ENCODE measurements at regions not wholly inside any gene's neighbourhood (a gene's known extent, or its start where the extent isn't known, plus 50 kb on each side); places are given as distances from the start of the nearest gene placed in this dataset.

GRCh38 chr2:121046335-121046734, 238.7 kb downstream of the TFCP2L1 start:
- FAIRE-seq: no peak
- DNase-seq (ENCODE audit: low spot score): no peak
- Histone ChIP-seq H3K4me3 (replicated peaks in 1 of 3; ENCODE audit: insufficient read depth in 1 of 3, low read depth in 2 of 3, low read length in 3 of 3) (no peak overlapping the region), H3K27me3 (ENCODE audit: control insufficient read depth in 1 of 2, insufficient read depth in 2 of 2, low read length in 2 of 2) (peaks cover 10 to 70% of the 10 kb centered on the region in 2 experiments), H3K4me2 (ENCODE audit: low read depth, low read length) (no peak overlapping the region), H3K36me3 (replicated peaks in 1 of 2; ENCODE audit: control insufficient read depth in 1 of 2, insufficient read depth in 2 of 2, low read length in 2 of 2) (no peaks in the 10 kb centered on the region), H2AFZ (ENCODE audit: low read length) (no peak overlapping the region), H3K4me1 (ENCODE audit: insufficient read depth, low read length) (no peaks in the 10 kb centered on the region), H4K20me1 (ENCODE audit: insufficient read depth, low read length) (no peaks in the 10 kb centered on the region; the same call in 1 of the 2 replicates), H3K27ac (ENCODE audit: extremely low read length, insufficient read depth, low read length) (no peak overlapping the region), H3K9ac (ENCODE audit: insufficient read depth, low read depth, low read length) (no peak overlapping the region), H3K9me3 (ENCODE audit: low read length) (no peaks in the 10 kb centered on the region), H3K79me2 (ENCODE audit: insufficient read depth, low read length) (no peaks in the 10 kb centered on the region)
- no peak for ATAC-seq
- POLR2A ChIA-PET: no interaction called here
- 14% methylated on average over 4 of the region's 4 CpGs for WGBS (ENCODE audit: low lambda C conversion rate)
- in situ Hi-C loops (cut with HindIII; ENCODE audit: extremely low pct_ligation_motif_present, low pct_unique_long_range_greater_than_20kb): no loop called here
- no peak for TF ChIP-seq CENPX (CRISPR knock-in tag; IDR thresholded peaks at IDR 0.05)
- no peak for TF ChIP-seq ZC3H4 (CRISPR knock-in tag; IDR thresholded peaks at IDR 0.05; ENCODE audit: borderline replicate concordance)
- TF ChIP-seq ZBED4 (CRISPR knock-in tag; IDR thresholded peaks at IDR 0.05; ENCODE audit: borderline replicate concordance): no peak
- CTCF ChIA-PET (ENCODE audit: low intra/inter-chr PET ratio, low total read pairs): no interaction called here
- no TSS peak for BruUV-seq (replicated peaks)
- intact Hi-C loops (cut with micrococcal nuclease; ENCODE audit: unreplicated experiment): no loop called here

GRCh38 chr2:121047383-121047782, 237.6 kb downstream of the TFCP2L1 start:
- H4K20me1 ChIP-seq (ENCODE audit: insufficient read depth, low read length): no peaks in the 10 kb centered on the region; the same call in 1 of the 2 replicates
- ATAC-seq (no peak), FAIRE-seq (no peak), DNase-seq (ENCODE audit: low spot score) (no peak)
- no peaks in the 10 kb centered on the region for H3K9me3 ChIP-seq (ENCODE audit: low read length)
- BruUV-seq (replicated peaks): no TSS peak
- H2AFZ ChIP-seq (ENCODE audit: low read length): no peak overlapping the region
- no peaks in the 10 kb centered on the region for H3K4me1 ChIP-seq (ENCODE audit: insufficient read depth, low read length)
- H3K36me3 ChIP-seq (replicated peaks in 1 of 2; ENCODE audit: control insufficient read depth in 1 of 2, insufficient read depth in 2 of 2, low read length in 2 of 2): no peaks in the 10 kb centered on the region
- intact Hi-C loops (cut with micrococcal nuclease; ENCODE audit: unreplicated experiment) (no loop called here), in situ Hi-C loops (cut with HindIII; ENCODE audit: extremely low pct_ligation_motif_present, low pct_unique_long_range_greater_than_20kb) (no loop called here)
- H3K4me3 ChIP-seq (replicated peaks in 1 of 3; ENCODE audit: insufficient read depth in 1 of 3, low read depth in 2 of 3, low read length in 3 of 3): no peak overlapping the region
- no peak overlapping the region for H3K9ac ChIP-seq (ENCODE audit: insufficient read depth, low read depth, low read length)
- H3K27me3 ChIP-seq (ENCODE audit: control insufficient read depth in 1 of 2, insufficient read depth in 2 of 2, low read length in 2 of 2): peaks cover 10 to 62% of the 10 kb centered on the region in 2 experiments
- no peak overlapping the region for H3K27ac ChIP-seq (ENCODE audit: extremely low read length, insufficient read depth, low read length)
- WGBS (ENCODE audit: low lambda C conversion rate): 0% methylated on average over 4 of the region's 4 CpGs
- ChIA-PET CTCF (ENCODE audit: low intra/inter-chr PET ratio, low total read pairs) (no interaction called here), POLR2A (no interaction called here)
- no peak overlapping the region for H3K4me2 ChIP-seq (ENCODE audit: low read depth, low read length)
- H3K79me2 ChIP-seq (ENCODE audit: insufficient read depth, low read length): no peaks in the 10 kb centered on the region
- no peak for TF ChIP-seq AGO2 (optimal IDR thresholded peaks at IDR 0.05; ENCODE audit: low read depth, low read length)
- TF ChIP-seq ATF4 (CRISPR knock-in tag; IDR thresholded peaks at IDR 0.05): no peak
- TF ChIP-seq NR2F2 (IDR thresholded peaks at IDR 0.05; ENCODE audit: borderline replicate concordance, low read depth): no peak
- TF ChIP-seq ARNTL (CRISPR knock-in tag; IDR thresholded peaks at IDR 0.05): no peak
- no peak for TF ChIP-seq CSRNP1 (CRISPR knock-in tag; IDR thresholded peaks at IDR 0.05)
- TF ChIP-seq FOXA1 (IDR thresholded peaks at IDR 0.05): no peak
- no peak for TF ChIP-seq FOXA1 (CRISPR knock-in tag; IDR thresholded peaks at IDR 0.05)
- TF ChIP-seq IRF1 (CRISPR knock-in tag; IDR thresholded peaks at IDR 0.05; ENCODE audit: low read depth): no peak
- TF ChIP-seq ATF7-NPFF (CRISPR knock-in tag; IDR thresholded peaks at IDR 0.05; ENCODE audit: low read depth): no peak

Data from HepG2 (cell line).